GM06990 (cell line): ENCODE measurements at regions not wholly inside any gene's neighbourhood (a gene's known extent, or its start where the extent isn't known, plus 50 kb on each side); places are given as distances from the start of the nearest gene placed in this dataset.

Experiments used
- DNase-seq: peaks from one replicate; pipeline ENCODE4 v3.0.0-alpha.2; 2011; ENCODE audit not compliant: insufficient read length; ENCODE audit errors: extremely low read depth
- H3K27me3 ChIP-seq: replicated peaks from 2 replicates; pipeline ENCODE4 v1.6.0; 2011; ENCODE audit warnings: low read length; ENCODE audit not compliant: control insufficient read depth, insufficient read depth
- H3K36me3 ChIP-seq: 2 replicates; pipeline ENCODE4 v1.5.1; 2011; ENCODE audit warnings: low read length; ENCODE audit not compliant: control insufficient read depth, insufficient read depth
- H3K4me3 ChIP-seq: replicated peaks from 2 replicates; pipeline ENCODE4 v1.5.1; 2011; ENCODE audit warnings: low read depth, mild to moderate bottlenecking, control low read depth, low read length
- TF ChIP-seq, protein P1 (sequence below): IDR thresholded peaks from 2 replicates; pipeline ENCODE4 v1.5.1; 2011; ENCODE audit warnings: low read length, control low read depth, mild to moderate bottlenecking, inconsistent platforms; ENCODE audit not compliant: insufficient read depth, poor library complexity, severe bottlenecking

DNA sequence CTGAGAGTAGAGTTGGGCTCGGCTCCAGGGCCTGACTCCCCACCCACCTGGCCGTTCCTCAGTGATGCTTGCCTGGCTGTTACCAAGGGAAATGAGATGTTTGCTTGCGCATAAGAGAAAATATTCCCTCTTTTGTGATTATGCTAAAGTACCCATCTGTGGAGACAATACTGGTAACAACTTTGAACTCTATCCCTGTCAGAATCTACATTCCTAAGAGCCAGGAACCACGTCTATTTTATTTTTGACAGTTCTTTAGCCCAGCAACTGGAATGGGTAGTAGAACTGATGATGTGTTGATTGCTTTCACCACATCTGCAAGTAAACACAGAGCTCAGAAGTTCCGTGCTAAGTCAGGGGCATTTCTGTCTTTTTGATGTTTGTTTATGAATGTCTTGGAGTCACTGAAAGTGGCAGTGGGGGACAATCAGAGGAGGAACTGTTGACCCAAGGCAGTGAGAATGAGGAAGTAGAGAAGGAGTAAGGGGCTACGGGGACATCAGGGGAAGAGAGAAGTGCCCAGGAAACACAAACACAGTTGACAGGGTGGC lies 348.3 kb upstream of the SOX11 start:
- Histone ChIP-seq H3K4me3 (no peak overlapping the region), H3K36me3 (no peaks in the 10 kb centered on the region), H3K27me3 (no peaks in the 10 kb centered on the region)
- TF ChIP-seq, protein P1, sequence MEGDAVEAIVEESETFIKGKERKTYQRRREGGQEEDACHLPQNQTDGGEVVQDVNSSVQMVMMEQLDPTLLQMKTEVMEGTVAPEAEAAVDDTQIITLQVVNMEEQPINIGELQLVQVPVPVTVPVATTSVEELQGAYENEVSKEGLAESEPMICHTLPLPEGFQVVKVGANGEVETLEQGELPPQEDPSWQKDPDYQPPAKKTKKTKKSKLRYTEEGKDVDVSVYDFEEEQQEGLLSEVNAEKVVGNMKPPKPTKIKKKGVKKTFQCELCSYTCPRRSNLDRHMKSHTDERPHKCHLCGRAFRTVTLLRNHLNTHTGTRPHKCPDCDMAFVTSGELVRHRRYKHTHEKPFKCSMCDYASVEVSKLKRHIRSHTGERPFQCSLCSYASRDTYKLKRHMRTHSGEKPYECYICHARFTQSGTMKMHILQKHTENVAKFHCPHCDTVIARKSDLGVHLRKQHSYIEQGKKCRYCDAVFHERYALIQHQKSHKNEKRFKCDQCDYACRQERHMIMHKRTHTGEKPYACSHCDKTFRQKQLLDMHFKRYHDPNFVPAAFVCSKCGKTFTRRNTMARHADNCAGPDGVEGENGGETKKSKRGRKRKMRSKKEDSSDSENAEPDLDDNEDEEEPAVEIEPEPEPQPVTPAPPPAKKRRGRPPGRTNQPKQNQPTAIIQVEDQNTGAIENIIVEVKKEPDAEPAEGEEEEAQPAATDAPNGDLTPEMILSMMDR, result no peak
- DNase-seq, result no peak

DNA sequence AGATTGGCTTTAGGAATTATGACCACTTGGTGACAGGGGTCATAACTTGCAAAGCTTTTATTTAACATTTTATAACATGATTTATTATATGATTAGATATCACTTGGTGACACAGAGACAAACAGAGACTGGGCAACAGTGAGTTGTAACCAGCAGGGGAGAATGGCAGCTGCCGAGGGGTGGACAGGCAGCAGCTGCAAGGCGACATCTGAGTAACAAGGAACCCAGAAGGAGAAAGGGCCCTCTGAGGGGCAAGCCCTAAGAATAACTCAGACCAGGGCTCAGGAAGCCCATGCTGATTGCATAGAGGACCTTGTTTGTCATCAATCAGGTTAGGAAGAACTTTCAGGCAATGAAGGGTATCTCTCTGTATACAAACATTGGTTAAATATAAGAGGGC lies 339.9 kb upstream of the SOX11 start:
- Histone ChIP-seq H3K4me3 (no peak overlapping the region), H3K36me3 (no peaks in the 10 kb centered on the region), H3K27me3 (no peaks in the 10 kb centered on the region)
- DNase-seq, result no peak
- TF ChIP-seq, protein P1, result no peak

DNA sequence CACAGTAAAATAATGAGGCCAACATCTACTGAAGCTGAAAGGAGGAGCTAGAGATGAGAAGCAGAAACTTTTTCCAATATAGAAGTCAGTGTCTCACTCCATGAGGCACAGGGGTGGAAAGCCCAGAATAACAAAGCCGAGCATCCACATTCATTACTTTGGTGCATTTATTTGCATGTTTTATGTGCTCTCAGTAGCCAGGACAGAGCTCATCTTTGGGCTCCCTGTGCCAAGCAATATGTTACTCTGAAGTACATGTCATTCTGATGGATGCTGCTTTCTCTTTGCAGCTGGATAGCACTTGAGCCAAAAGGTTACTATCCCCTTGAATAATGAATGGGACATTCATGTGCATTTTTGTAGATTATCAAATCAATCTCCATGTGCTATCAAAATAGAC lies 338.6 kb upstream of the SOX11 start:
- TF ChIP-seq, protein P1, result no peak
- no peak for DNase-seq
- no peaks in the 10 kb centered on the region for H3K27me3 ChIP-seq
- H3K36me3 ChIP-seq, result no peaks in the 10 kb centered on the region
- H3K4me3 ChIP-seq, result no peak overlapping the region

DNA sequence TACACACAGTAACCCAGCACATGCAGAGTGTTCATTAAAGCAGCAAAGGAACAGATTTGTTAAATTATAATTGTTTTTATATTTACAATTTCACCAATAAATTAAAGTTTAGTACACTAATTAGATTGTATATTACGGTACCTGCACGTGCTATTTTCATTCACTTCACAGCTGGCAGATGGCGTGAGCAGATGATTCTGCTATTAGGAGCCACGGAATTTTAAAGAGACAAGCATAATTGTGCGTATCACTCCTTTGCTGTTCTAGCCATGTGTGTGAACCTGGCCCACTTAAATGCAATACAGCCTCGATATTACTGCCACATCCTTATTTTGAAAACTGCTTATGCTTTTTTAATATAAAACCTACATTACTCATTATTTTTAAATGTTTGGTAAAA lies 332.8 kb upstream of the SOX11 start:
- TF ChIP-seq, protein P1, result no peak
- no peaks in the 10 kb centered on the region for H3K27me3 ChIP-seq
- H3K36me3 ChIP-seq, result no peaks in the 10 kb centered on the region
- no peak for DNase-seq
- no peak overlapping the region for H3K4me3 ChIP-seq

DNA sequence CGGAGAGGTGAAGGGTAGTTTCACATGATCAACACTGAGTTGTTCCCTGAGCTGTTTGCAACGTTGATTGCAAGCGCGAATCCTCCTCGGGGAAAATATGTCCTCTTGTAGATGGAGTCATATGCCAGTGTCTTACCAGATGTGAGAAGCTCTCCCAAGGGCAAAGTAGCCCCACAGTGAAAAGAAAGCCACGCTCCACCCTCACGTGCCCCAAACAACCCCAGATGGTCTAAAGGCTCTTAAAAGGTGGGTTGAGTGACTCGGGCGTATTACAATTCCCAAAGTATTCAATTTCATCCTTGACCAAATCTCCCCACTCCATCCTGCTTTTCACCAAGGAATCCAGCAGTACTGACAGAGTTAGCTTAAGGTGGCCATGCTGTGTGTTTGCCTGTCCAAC lies 332.1 kb upstream of the SOX11 start:
- TF ChIP-seq, protein P1, result no peak
- H3K36me3 ChIP-seq, result no peaks in the 10 kb centered on the region
- no peak overlapping the region for H3K4me3 ChIP-seq
- DNase-seq, result no peak
- H3K27me3 ChIP-seq, result no peaks in the 10 kb centered on the region

DNA sequence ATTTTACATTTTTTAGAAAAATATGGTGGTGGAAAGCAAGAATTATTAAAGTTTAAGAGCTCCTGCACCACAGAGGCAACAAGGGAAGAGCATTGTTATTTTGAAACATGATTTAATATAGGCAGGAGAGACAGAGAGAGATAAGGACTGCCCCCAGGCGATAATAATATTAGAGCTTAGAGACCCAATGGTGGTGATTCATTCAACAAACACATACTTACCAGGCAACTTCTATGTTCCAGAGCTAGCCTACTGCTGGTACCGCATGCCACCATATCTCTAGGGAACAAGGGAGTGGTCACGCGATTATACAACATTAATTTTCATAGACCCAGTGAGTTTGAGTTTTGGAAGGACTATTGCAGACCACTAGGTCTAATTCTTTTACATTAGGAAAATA lies 327.8 kb upstream of the SOX11 start:
- DNase-seq, result no peak

More for the DNA sequence above, 327.8 kb upstream of the SOX11 start:
- no peaks in the 10 kb centered on the region for H3K27me3 ChIP-seq
- H3K36me3 ChIP-seq, result no peaks in the 10 kb centered on the region
- TF ChIP-seq, protein P1, result no peak
- H3K4me3 ChIP-seq, result no peak overlapping the region
